ENCODE measurements at regions not wholly inside any gene's neighbourhood (a gene's known extent, or its start where the extent isn't known, plus 50 kb on each side); places are given as distances from the start of the nearest gene placed in this dataset.

GRCh38 chr4:79237851-79238250 is 88.0 kb downstream of the NAA11 start:
- TF ChIP-seq CTCF (IDR thresholded peaks at IDR 0.05; ENCODE audit: low read depth, low read length) (no peak), MAX (IDR thresholded peaks at IDR 0.05; ENCODE audit: low read depth, low read length) (no peak), POLR2A (IDR thresholded peaks at IDR 0.05; ENCODE audit: extremely low read depth, insufficient read length) (no peak)

All from NB4 (cell line).